ENCODE measurements at regions not wholly inside any gene's neighbourhood (a gene's known extent, or its start where the extent isn't known, plus 50 kb on each side); places are given as distances from the start of the nearest gene placed in this dataset.

DNA sequence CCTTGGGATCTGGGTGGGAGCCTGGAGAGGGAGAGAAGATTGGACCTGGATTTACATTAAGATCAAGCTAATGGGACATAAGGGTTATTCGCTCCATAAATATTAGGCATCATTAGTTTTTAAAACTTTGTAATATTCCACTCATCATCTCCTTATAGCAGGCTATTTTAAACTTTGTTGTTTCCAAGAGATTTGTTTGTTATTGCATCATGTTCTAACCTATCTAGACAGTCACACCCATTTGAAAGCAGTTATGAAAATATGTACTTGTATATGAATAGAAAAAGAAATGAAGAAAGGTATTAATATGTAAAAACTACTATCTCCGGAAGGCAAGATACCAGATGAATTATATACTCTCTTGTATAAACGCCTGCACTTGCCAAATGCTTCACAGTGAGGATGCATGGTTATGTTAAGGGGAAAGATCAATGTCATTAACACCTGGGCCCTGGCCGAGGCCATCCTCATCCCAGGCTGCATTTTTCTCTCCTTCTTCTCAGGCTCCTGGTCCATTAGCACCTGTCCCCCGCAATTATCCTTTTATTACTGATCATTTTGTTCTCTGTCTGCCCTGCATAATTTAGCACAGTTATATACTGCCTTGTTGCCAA lies 468.2 kb downstream of the MATN1 start:
- H3K4me3 ChIP-seq (ENCODE audit: low read depth, low read length), result no peak overlapping the region
- CTCF ChIA-PET, result no interaction called here
- POLR2A ChIA-PET, result no interaction called here
- H3K36me3 ChIP-seq (ENCODE audit: control insufficient read depth, insufficient read depth, low read length), result no peaks in the 10 kb centered on the region
- DNase-seq (ENCODE audit: low read depth), result no peak
- TF ChIP-seq, protein P1, sequence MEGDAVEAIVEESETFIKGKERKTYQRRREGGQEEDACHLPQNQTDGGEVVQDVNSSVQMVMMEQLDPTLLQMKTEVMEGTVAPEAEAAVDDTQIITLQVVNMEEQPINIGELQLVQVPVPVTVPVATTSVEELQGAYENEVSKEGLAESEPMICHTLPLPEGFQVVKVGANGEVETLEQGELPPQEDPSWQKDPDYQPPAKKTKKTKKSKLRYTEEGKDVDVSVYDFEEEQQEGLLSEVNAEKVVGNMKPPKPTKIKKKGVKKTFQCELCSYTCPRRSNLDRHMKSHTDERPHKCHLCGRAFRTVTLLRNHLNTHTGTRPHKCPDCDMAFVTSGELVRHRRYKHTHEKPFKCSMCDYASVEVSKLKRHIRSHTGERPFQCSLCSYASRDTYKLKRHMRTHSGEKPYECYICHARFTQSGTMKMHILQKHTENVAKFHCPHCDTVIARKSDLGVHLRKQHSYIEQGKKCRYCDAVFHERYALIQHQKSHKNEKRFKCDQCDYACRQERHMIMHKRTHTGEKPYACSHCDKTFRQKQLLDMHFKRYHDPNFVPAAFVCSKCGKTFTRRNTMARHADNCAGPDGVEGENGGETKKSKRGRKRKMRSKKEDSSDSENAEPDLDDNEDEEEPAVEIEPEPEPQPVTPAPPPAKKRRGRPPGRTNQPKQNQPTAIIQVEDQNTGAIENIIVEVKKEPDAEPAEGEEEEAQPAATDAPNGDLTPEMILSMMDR (IDR thresholded peaks at IDR 0.05; ENCODE audit: insufficient read depth, low read depth, low read length), result no peak
- no peaks in the 10 kb centered on the region; the same call in 1 of the 2 replicates for H3K27me3 ChIP-seq (ENCODE audit: control insufficient read depth, insufficient read depth, low read length)

DNA sequence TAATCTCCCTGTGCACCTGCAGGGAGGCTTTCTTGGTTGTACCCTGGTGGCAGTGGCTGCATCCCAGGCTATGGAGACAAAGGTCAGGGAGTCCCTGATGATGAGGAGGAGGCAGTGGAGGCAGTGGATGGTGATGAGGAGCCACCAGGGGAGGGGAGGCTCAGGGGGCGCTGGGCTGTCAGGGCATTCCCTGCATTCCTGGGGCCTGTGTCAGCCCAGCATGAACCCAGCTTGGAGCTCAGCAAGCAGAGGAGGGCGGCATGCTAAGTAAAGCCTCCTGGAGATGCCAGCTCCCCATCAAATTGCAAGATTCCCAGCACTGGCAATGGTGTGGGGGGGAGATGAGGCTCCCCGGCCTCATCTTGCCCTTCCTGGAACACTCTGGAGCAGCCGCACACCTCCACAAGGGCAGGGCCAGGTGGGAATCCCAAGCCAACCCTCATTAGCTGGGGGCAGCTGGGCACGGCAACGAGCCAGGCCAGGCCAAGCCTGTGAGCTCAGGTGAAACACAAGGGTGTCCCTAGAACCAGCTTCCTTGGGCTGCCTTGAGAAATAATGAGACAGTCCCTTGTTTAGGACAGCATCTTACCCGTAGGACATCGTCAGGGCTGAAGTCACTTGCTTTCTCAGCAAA lies 469.5 kb downstream of the MATN1 start:
- ChIA-PET POLR2A (no interaction called here), CTCF (interaction anchor here (1.0 to 1.1 kb wide), 2 partner anchors 9 to 34 kb away, joined by 3 read pairs; no protein-coding TSS in a partner anchor)
- TF ChIP-seq, protein P1 (IDR thresholded peaks at IDR 0.05; ENCODE audit: insufficient read depth, low read depth, low read length), result no peak
- DNase-seq (ENCODE audit: low read depth), result no peak
- H3K36me3 ChIP-seq (ENCODE audit: control insufficient read depth, insufficient read depth, low read length), result no peaks in the 10 kb centered on the region
- H3K27me3 ChIP-seq (ENCODE audit: control insufficient read depth, insufficient read depth, low read length), result no peaks in the 10 kb centered on the region; the same call in 1 of the 2 replicates
- no peak overlapping the region for H3K4me3 ChIP-seq (ENCODE audit: low read depth, low read length)

DNA sequence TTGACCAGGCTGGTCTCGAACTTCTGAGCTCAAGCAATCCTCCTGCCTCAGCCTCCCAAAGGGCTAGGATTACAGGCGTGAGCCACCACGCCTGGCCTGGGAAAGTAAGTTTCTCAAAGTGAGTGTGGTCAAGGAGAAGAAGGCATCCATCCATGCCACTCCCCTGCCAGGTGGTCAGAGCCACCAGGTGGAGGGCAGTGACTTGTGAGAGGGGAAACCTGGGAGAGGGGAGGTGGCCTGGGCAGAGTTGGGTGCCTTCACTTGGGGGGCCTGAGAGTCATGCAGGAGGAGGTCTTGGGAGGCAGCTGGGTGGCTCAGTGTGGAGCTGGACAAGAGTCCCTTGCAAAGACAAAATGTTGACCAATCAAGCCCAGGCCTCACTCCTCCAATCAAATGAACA lies 470.0 kb downstream of the MATN1 start:
- H3K27me3 ChIP-seq (ENCODE audit: control insufficient read depth, insufficient read depth, low read length), result no peaks in the 10 kb centered on the region; the same call in 1 of the 2 replicates
- no peak overlapping the region for H3K4me3 ChIP-seq (ENCODE audit: low read depth, low read length)
- ChIA-PET CTCF (interaction anchor here (1.0 to 1.1 kb wide), 2 partner anchors 10 to 35 kb away, joined by 3 read pairs; no protein-coding TSS in a partner anchor), POLR2A (no interaction called here)
- H3K36me3 ChIP-seq (ENCODE audit: control insufficient read depth, insufficient read depth, low read length), result no peaks in the 10 kb centered on the region
- TF ChIP-seq, protein P1 (IDR thresholded peaks at IDR 0.05; ENCODE audit: insufficient read depth, low read depth, low read length), result no peak
- no peak for DNase-seq (ENCODE audit: low read depth)

DNA sequence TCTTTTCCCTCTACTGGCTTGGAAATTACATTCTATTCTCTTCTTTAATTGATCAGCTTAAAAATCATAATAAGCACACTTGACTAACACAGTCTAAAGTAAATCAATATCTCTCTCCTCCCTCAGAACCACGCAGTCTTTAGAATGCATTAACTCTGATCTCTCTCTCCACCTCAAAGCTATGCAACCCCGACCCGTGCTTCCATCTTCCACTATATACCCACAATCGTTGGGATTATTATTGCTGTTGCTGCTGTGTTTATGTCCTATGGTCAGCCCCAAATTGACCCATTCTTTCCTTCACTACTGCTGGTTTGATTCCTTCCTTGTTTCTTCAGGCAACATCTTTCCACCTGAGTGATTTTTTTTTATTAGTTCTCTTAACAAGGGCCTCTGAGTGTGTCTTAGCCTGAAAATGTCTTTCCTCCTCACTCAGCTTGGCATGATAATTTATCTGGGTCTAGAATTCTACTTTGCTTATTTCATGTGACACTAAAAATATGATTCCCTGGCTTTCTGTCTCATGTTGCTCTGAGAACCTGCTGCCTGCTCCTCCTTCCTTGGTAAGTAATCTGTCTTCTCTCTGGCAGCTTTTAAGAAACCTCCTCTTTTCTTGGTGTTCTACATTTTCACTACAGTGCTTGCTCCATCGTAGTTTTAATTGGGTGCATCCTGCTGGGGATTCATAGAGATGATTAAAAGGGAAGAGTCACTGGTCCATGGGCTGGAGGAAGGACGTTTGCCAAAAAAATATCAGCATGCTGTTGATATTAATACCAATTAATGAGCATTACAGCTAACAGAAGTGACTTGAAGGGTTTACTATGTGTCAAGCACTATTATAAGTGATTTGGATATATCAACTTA lies 472.2 kb downstream of the MATN1 start:
- DNase-seq (ENCODE audit: low read depth), result no peak
- POLR2A ChIA-PET, result no interaction called here
- TF ChIP-seq, protein P1 (IDR thresholded peaks at IDR 0.05; ENCODE audit: insufficient read depth, low read depth, low read length), result no peak
- H3K27me3 ChIP-seq (ENCODE audit: control insufficient read depth, insufficient read depth, low read length), result no peaks in the 10 kb centered on the region; the same call in 1 of the 2 replicates
- no peaks in the 10 kb centered on the region for H3K36me3 ChIP-seq (ENCODE audit: control insufficient read depth, insufficient read depth, low read length)
- CTCF ChIA-PET, result no interaction called here
- no peak overlapping the region for H3K4me3 ChIP-seq (ENCODE audit: low read depth, low read length)

Data from BJ (cell line).